Cerebellar cortex (tissue), 1 donor: ENCODE measurements at regions not wholly inside any gene's neighbourhood (a gene's known extent, or its start where the extent isn't known, plus 50 kb on each side); places are given as distances from the start of the nearest gene placed in this dataset.

Source experiments
- DNase-seq: peaks from one replicate; pipeline ENCODE4 v3.0.0-alpha.2; 2015; ENCODE audit warnings: low spot score

DNA sequence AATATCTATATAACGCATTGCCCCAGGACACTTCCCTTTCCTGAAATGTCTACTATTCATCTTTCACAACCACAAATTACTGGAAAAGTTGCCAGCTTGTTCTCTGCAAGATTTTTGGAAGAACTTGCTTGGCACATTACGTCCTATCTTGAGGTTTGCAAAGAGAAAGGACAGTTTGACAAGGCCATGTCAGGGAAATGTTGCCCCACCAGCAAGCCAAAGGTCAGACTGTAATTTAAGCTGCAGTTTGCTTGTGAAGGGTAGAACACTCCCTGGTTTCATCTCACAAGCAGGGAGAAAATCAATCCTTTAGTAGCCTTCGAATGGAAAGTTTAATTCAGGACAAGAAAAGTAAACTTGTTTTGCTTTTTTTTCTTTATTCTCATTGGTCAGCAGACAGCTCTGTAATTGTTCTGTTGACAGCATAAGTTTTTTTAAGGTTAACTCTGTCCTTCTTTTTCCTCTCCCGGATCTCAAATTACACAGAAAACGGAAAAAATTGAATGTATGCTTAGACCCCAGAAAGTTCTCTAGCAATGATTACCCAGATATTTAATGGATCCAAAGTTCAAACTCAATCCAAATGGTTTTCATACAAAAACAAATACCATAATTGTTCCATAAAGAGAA is 541.8 kb upstream of the NRSN1 start:
- no peak for DNase-seq

GRCh38 chr6:23587582-23587981 is 538.4 kb upstream of the NRSN1 start:
- DNase-seq: no peak

GRCh38 chr6:23589811-23590210 is 536.2 kb upstream of the NRSN1 start:
- no peak for DNase-seq

- no peak for DNase-seq
Measured at GRCh38 chr6:23590498-23591126, 535.4 kb upstream of the NRSN1 start.

DNA sequence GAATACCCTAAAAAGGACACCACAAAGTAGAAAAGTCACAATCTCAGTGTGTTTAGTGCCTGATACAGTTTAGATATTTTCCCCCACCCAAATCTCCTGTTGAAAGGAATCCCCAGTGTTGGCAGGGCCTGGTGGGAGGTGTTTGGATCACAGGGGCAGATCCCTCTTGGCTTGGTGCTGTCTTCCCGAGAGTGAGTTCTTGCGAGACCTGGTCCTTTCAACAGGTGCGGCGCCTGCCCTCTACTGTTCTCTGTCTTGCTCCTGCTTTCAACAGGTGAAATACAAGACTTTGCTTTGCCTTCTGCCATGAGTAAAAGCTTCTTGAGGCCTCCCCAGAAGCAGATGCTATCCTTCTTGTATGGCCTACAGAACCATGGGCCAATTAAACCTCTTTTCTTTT is 534.3 kb upstream of the NRSN1 start:
- DNase-seq: no peak

- no peak for DNase-seq
Measured at GRCh38 chr6:23600118-23600517, 525.9 kb upstream of the NRSN1 start.

DNA sequence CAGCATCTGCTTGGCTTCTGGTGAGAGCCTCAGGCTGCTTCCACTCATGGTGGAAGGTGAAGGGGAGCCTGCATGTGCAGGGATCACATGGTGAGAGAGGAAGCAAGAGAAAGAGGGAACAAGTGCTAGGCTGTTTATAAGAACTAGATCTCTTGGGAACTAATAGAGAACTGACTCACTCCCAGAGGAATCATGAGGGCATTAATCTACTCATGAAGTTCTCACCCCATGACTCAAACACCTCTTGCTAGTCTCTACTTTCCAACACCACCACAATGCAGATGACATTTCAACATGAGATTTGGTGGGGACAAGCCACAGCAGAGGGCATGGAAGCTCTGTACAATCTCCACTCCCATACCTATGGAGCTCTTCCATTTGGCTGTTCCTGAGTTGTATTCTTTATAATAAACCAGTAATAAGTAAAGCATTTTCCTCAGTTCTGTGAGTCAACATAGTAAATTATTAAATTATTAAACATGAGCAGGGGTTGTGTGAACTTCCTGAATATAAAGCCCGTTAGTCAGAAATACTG is 524.1 kb upstream of the NRSN1 start:
- no peak for DNase-seq

DNA sequence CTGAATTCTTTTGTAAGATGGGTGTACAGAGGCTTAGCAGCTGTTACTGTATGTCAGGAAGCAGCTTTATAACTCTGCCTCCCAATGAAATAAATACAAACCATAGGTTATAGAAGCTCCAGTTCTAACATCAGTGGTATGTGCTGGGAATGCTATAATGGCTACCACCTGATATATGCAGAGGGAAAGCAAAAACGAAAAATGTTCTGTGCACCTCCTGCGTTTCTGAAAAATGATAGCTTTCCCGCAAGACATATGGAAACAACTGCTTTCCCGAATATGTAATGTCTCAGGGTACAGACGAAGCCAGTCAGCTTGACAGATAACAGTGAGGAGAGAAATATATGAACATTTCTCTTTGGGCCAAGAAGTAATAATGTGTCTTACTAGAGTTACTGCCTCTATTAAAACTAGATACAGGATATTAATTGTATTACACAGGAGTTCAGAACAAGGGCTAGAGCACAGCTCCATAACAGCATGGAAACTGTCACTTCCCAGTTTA is 517.0 kb upstream of the NRSN1 start:
- DNase-seq: no peak

- no peak for DNase-seq
Measured at GRCh38 chr6:23611776-23612381, 514.1 kb upstream of the NRSN1 start.

- no peak for DNase-seq
Measured at GRCh38 chr6:23618366-23618765, 507.6 kb upstream of the NRSN1 start.

DNA sequence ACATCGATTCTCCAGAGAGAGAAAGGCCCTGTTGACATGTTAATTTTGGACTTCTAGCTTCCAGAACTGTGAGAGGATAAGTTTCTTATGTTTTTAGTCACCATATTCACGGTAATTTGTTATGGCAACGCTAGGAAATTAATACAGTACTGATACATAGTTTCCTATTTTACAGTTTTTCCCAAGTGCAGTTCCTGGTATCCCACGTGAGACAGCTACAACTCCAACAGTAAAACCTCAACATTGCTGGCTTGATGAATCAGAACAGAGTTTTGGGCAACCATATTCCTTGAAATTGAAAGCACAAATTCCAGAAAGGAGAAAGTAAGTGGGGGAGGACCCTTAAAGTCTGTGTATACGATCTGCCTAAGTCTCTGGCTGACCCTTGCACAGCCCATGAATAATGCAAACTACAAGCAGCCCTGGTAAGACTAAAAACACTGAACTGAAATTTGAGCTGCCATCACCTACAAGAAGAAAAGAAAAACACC is 505.1 kb upstream of the NRSN1 start:
- DNase-seq: no peak

DNA sequence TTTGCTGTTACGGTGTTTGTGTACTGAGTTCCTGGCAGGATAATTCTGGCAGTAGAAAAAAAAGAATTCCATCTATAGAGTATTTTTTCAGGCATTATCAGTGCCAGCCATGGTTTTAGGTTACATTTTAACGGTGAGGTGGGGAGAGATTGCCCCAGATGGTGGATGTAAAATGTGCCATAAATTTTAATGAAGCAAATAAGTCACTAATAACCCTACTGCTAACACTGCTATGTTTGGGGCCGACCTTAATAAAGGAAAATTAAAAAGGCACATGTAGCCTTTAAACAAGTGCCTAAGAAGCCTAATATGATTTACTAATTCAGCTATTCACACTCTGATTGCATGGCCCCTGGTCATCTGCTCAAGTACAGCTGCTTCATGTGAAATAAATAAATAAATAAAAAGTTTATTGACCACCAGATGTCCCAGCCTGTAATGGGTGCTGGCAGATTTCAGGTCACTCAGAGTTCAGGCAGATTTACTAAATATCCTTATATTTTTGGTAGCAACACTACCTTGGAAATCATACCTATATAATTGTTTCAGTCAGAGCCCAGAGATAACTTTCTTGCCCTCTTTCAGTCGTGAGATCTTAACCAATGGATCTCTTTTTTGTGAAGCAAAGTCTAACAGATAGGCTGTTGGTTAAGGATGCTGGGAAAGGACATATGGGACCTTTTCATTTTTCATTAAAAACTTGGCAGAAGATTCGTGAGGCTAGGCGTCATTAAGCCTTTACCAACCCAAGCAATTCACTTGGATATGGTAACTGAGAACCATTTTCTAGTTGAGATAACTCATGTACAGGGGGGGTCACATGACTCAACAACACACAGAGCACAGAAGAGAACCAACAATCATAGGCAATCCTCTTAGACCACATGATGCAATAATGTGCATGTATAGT is 495.0 kb upstream of the NRSN1 start:
- no peak for DNase-seq

DNA sequence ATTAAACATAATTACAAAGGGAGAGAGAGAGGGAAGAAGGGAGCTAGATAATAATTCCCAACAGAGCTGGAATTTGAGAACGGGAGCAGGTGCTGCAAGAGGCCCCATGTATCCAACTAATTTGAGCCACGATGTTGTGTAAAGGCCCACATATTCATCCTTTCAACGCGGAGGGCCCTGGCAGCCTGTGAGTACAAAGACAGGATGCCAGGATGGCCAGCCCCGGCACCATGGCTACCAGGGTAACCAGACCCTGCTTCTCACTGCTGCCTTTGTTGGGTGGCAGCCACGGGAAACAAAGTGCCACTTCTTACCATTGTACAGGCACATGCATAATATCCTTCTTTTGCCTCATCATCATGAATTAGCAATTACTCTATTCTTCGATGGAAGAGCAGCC is 492.0 kb upstream of the NRSN1 start:
- no peak for DNase-seq

GRCh38 chr6:23635150-23635549 is 490.9 kb upstream of the NRSN1 start:
- no peak for DNase-seq

DNA sequence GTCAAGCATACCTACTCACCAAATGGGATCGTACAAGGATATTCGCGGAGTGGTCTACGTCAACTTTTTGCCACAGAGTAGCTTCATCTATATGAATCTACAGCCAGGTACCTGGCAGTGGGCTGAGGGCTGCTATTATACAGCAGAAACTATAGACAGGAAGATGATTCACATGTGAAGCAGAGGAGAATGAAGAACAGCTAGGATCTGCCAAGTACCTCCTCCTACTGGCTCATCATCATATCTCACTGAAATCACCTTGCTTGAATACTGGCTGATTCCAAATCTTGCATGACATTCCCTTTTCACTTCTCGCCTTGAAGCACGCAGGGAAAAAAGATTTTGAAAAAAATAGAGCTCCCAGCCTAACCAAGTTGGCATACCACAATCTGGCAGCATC is 488.7 kb upstream of the NRSN1 start:
- no peak for DNase-seq

GRCh38 chr6:23642849-23643248 is 483.2 kb upstream of the NRSN1 start:
- DNase-seq: no peak

DNA sequence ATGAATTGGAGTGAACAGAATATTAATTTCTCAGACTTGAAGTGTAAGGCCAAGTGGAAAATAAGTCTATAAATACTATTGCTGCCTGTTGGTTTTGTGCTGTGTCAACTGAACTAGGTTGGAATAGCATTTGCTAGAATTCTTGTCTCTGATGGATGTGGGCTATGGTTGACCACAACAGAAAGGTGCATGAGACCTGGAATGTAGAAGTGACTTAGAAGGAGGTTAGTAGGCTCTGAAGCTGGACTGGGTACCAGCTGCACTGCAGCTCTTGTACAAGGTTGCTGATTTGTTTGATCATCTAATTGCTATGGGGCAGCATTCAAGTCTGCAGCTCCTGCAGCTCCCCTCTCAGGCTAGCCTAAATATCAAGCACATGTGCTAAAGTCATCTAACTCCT is 479.0 kb upstream of the NRSN1 start:
- DNase-seq: no peak

DNA sequence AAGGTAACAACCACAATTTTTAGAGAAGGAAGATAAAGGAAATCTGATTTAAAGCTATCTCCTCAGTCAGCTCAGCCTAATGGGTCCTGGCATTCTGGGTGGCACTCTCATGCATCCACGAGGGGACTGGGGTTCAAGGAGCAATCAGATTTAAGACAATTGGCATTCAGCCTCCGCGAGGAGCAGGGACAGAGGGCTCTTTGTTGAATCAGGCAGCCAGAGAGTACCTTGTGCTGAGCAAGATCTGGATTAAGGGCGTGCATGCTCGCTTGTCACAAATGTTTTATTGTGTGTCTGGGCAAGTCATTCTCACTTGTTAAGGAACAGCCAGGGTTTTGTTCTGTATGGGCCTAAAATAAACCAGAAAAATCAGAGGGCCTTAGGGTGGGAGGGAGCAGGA is 475.3 kb upstream of the NRSN1 start:
- DNase-seq: no peak

- no peak for DNase-seq
Measured at GRCh38 chr6:23654745-23655144, 471.3 kb upstream of the NRSN1 start.

GRCh38 chr6:23655525-23655924 is 470.5 kb upstream of the NRSN1 start:
- no peak for DNase-seq

GRCh38 chr6:23656255-23657194 is 469.5 kb upstream of the NRSN1 start:
- DNase-seq: no peak
